NCI-H774 (cell line): ENCODE measurements at regions not wholly inside any gene's neighbourhood (a gene's known extent, or its start where the extent isn't known, plus 50 kb on each side); places are given as distances from the start of the nearest gene placed in this dataset.

Experiments used
- DNase-seq: peaks from one replicate; lab custom pipeline; 2025; lab: John Stamatoyannopoulos, UW

DNA sequence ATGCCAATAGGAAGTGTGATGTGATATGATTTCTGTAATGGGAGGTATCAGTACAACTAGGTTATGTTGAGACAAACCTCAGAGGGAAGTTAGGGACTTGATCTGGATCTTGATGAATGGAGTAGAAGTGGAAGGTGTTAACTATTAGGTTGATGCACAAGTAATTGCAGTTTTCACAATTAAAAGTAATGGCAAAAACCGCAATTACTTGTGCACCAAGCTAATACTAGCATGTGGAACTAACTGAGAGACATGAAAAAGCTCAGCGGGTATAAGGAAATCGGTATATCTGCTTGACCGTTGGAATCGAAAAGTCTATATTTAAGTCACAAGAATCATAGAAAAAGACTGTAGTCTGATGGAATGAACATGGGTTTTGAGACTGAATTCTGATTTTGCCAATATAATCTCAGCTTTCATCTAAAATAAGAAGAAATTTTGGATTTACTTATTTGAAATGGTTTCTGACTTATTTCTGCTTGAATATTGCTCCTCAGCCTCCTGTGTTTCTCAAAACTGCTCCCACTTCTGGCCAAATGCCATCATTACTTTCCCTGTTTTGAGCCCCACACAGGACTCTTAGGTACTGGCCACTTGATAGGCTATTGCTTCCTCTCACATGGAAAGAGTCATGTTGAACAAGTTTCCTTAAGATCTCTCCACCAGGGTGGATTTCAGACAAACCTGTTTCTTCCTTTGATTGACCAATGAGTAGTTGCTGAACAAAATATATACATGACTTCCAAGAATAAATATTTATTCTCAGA lies 271.5 kb upstream of the COL8A1 start:
- no peak for DNase-seq

DNA sequence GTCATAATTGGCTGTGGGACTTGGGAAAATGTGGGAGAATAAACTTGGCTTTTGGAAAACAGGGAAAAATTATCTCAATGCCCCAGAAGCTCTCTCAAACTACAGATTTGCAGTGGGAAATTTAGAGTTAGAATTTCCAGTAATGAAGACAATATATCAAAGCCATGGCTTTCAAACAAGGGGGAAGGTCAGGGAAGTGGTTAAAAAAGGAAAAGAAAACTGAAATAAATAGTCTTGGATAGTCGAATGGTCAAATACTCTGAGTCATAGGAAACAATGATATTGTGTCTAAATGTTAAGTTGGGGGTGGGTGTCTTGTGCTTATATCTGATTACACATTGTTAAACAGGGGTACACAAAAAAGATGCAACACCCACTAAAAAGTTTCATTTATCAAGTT lies 272.4 kb upstream of the COL8A1 start:
- DNase-seq = no peak

DNA sequence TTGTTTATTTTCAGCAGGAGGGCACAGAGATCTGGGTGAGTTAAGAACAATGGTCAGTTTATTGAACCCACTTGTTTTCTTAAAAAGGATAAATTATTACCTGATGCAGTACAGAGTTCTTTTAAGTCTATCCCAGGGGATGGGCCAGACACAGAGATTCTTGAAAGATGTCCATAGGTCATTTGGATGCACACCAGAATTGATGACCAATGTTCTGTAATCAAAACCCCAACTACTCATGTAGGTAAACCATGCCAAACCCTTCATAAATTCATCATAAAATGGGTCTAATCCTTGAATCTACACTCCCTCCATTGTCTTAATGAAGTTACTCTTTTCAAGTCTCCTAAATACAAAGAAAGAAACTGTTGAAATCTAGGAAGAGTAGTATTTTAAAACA lies 273.0 kb upstream of the COL8A1 start:
- no peak for DNase-seq

DNA sequence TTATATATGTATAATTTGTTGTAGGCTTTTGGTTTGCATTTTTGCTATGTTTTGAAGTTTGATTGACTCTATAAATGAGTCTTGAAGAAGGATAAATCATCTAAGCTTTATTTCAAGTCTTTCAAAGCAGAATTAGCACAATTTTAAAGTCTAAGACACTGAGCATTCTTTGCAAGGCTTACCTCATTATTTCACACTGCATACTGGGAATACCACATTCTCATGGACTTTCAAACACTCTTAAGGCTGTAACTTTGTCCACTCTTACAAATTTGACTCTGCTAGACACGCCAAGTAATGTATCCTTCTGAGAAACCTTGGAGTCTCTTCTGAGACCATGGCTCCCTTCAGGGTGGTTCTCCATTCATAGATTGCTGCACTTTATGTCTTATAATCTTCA lies 281.3 kb upstream of the COL8A1 start:
- DNase-seq = no peak

DNA sequence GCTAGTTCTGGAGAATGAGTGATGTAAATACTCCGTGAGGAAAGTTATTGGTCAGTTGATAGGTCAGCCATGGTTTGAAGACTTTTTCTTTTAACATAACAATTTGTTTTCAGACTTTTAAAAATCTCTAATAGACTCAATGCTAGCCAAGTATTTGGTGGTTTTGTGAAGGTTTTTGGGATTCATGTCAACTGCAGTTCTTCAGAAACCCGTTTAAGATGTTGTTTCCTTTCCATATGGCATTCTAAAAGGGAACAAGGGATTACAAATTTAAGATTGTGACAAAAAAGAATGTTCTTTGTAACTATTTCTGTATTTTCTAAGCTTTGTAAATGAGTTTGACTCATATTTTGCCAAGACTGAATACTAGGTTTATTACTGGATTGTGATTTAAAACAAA lies 281.7 kb upstream of the COL8A1 start:
- no peak for DNase-seq

DNA sequence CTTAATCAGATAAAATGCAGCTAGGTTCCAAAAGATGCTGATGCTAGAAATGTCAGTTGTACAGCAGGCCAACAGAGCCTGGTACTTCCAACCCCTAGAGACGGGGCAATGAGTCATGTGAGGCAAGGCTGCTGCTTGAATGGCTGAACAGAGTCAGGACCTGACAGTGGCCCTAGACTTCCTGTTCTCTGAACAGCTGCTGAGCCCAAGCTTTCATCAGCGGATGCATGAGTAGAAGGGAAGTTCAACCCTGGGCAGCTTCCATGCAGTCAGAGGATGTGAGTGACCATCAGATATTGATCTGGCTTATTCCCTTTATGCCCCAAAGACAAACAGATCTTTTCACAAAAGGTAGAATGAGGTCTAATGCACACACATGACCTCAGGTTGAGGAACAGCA lies 282.9 kb upstream of the COL8A1 start:
- no peak for DNase-seq

DNA sequence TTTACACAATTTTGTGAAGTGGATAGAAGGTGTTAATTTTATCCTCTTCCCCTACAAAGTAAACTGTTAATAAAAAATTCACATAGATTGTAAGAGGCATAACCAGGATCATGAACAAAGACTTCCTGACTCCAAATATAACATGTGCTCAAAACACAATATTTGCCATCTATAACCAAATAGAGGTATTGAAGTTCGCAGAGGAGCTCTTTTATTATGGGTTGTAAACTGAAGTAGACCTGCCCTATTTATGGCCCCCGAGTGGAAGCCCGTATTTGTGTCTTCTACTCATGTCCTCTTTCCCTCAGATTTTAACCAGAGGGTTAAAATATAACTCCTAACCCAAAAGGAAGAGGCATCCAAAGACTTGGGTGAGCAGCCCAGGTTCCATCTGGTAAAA lies 285.6 kb upstream of the COL8A1 start:
- no peak for DNase-seq

DNA sequence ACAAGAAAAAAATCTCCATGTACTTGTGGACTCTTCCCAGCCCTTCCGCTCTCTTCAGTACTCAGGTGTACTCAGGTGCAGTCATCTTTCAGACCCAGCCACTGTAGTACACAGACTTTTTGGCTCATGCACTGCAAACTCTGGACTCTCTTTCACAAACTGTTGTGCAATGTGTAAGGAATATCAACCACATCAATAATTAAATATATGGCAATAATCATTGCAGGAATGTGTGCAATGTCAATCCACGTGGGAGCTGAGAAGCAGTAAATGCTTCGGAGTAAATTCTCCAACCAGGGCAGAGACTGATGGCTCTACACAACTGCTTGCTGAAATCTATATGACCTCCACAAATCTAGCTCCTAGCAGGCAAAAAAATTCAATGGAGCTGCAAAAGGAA lies 287.3 kb upstream of the COL8A1 start:
- no peak for DNase-seq

DNA sequence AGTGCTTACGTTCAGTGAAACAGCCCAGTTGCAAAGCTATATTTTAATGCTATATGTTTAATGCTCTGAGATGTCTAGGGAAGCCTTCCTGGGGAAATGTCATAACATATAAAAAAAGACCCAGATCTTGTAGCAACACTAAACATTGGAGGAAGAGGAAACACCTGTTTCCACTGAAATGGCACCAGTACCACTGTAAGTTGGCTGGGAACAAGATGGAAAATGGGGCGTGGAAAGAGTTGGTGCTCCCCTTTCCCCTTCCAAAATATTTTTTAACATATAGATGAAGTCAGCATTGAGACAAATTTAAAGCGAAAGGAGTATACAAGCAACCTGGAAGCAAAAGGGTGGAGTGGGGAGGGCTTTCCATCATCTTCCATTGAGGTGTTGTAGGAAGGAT lies 289.9 kb upstream of the COL8A1 start:
- no peak for DNase-seq

DNA sequence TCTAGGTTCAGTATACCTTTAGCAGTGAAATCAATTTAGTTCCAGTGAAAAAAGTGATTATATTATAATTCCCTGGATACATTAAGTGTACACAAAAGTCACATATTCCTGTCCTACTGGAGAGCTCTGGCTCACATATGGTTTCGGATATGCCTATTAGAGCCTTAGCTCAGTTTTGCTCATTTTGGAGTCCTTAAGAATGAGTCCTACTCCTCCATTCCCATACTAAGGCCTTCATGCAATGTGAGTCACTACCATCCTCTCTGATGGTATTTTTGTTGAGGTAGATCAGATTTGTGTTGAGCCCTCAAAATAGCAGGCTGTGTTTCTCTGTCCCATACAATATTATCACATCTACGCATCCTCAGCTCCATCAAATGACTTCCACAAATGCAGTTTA lies 294.2 kb upstream of the COL8A1 start:
- DNase-seq = no peak

DNA sequence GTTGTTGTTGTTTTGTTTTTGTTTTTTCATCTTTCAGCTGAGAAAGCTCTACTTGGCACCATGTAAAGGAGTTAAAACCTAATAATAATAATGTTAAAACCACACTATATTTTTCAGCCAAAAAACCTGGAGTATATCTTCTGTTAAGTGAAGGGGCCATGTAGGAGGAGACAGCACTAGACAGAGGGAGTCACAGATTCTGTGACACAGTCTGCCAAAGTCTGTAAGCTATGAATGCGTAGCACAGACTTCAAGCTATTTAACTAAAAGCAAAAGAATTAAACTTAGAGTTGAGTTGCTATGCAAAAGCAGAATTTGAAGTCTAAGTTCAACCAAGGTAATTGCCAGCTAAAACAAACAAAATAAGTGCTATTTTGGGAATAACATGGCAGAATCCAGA lies 296.0 kb upstream of the COL8A1 start:
- no peak for DNase-seq

DNA sequence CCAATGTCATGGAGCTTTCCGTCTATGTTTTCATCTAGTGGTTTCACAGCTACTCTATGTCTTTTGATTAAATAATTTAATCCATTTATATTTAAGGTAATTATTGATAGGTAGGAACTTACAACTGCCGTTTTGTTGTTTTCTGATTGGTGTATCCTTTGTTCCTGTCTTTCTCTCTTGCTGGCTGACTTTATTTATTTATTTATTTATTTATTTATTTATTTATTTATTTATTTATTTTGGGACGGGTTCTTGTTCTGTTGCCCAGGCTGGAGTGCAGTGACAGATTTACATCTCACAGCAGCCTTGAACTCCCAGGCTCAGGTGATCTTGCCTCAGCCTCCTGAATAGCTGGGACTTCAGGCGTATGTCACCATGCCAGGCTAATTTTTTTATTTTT lies 299.2 kb upstream of the COL8A1 start:
- no peak for DNase-seq

DNA sequence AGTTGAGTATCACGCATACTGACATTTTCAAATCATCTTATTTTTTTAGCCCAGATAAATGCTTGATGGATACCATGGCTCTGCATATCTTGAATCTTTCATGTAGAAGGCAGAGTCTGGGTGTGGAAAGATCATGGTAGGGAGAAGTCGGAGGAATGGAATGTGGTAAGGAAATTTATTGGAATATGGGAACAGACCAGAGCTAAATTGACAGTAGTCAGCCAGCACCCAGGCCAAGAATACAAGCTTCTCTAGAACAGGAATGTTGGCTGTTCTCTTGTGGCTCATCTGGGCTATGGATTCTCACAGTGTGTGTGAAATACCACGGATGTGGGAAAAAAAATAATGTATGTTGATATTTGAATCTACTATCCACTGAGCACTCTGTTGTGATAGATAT lies 305.7 kb upstream of the COL8A1 start:
- DNase-seq = no peak

DNA sequence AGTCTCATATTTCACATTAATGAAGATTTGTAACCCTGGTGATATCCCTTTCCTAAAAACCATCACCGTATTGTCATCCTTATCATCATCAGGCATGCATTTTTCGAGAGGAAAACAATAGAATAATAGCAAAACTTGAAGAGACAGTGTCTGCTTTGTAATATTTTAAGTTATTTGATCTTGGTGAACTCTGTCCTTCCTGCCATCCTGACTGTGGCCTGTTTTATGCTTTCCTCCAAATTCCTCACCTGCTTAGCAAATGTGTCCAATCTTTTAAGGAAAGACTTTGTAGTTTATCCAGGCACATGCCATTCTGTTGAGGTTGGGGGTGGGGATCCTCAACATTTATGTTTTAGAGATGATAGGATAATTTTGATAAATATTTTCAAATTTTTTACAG lies 306.1 kb upstream of the COL8A1 start:
- no peak for DNase-seq

DNA sequence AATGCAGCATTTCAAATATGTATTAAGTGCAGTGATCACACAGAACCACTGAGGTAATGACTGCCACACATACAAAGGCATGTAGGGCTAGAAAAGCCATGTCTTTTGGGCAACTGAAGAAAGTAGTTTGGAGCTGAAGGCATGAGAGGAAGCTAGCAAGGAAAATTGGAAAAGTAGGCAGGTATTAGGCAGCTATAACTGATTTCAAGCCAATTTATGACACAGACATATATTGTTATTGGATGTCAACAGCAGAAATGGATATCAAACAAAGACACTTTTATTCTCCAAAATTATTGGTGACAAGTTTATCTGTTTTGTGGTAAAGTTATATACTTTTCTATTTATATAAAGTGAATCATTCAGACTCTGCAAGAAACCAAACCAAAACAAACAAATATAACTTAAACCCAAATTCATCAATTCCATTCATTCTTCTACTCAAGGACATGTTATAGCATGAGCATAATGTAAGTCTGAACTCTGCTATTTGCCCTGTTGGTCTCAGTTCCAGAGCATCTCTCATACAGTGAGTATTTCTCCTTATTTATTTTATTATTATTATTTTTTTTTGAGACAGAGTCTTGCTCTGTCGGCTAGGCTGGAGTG lies 307.4 kb upstream of the COL8A1 start:
- DNase-seq = no peak

DNA sequence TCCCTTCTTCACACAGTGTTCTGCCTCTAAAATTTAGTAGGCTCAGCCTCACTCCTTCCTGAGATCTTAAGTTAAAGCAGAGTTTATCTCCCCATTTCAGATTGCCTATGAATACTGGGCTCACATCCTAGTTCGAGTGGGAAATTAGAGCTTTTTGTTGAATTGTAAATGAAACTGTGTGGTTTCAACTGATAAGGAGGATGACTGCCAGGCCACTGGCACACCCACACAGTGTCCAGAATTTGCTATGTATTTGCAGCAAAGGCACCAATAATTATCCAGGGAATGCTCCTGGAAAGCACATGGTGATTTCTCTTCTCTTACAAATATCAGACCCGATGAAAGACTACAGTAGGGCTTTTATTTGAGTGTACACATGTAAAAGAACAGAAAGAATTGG lies 308.1 kb upstream of the COL8A1 start:
- no peak for DNase-seq

DNA sequence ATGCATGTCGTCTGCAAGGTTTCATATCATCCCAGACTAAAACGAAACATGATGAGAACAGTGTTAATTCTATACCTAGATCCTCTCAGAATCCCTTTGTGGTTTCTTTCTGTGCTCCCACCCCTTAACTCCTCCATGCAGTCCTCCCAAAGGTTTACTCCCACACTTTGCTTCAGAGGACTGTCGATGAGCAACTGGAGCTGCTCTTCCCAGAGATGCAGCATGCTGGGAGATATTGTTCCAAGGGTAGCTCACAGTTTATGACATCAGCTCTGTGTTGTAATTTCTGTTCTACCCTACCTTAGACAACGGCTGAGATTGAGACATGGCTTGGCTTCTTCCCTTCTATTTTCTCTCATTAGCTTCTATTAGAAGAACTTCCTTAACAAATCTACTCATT lies 313.0 kb upstream of the COL8A1 start:
- DNase-seq = no peak

DNA sequence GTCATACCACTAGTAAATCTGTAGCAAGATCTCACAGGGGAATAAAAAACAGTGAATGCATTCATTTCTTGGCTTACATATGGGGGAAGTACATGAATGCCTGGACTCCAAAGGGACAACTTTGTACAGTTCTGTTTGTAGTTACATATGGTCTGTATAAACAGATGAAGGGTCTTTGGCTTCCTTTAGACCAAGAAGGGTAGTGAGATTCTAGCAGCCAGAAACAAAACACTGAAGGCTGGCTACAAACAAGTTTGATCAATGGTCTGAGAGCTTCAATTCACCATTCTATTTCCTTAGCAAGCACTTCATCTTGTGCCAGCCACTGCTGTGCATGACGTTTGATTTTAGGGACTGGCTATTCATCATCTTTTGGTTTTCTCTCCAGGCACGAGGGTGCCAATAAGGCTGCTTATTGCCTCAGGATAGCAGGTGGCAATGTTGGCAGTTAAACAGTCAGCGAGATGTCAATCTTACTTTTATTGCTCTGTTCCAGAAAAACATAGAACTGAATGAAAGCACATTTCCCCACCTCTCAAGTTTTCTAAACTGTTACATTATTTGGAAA lies 313.7 kb upstream of the COL8A1 start:
- DNase-seq = no peak

DNA sequence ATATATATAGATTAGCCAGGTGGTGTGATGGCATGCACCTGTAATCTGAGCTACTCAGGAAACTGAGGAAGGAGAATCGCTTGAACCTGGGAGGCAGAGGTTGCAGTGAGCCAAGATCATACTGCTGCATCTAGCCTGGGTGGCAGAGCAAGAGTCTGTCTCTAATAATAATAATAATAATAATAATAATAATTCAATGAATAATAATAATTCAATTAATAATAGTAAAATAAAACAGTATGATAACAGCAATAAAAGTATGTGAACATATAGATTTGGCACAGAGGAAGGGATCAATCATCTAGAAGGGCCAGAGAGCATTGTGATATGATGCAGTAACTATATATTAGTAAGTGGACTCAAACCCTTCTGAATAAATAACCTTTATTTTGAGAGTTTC lies 314.5 kb upstream of the COL8A1 start:
- no peak for DNase-seq

DNA sequence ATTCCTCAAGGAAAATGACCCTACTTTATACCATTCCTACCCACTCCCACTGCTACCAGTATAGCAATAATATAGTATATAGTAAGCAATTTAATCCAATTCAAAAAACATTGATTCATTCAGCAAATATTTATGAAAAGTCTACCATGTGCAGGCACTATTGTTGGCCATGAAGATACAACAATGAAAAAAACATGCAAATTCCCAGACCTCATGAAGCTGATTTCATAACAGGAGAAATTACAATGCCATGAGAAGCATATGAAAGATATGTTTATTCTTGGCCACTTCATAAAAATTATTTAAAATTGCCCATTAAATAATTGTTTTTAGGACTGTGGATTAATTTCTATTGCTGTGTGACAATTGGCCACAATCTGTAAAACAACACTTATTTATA lies 315.8 kb upstream of the COL8A1 start:
- no peak for DNase-seq

DNA sequence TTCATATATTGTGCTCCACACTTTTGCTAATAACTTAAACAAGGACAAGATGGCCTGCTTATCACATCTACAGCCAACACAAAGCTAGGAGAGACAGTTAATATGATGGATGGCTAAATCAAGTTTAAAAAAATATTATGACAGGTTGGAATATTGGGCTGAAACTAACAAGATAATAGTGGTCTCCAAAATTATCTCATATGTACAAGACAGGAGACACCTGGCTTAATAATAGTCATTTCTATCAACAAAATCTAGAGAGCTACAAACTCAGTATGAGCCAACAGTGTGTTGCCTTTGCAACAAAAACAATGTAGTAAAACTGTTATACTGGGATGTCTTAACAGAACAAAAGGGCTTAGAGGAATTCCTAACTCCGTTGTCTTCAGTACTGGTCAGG lies 317.1 kb upstream of the COL8A1 start:
- DNase-seq = no peak

DNA sequence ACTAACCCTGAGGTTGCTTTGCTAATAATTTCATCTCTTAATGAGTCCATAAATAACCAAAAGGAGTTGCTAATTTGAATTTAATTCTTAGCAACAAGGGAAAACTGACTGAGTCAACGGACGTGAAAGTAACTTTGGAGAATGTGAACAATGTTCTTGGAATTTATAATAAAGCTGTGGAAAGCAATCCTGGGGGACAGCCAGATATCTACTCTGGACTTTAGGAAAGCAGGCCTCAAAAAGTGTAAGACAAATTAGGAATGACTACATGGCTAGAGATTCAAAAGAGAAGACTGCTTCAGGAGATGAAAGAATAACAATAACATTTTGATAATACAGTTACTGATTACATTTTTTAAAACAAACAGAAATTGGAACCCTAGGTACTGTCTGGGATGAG lies 318.4 kb upstream of the COL8A1 start:
- no peak for DNase-seq

DNA sequence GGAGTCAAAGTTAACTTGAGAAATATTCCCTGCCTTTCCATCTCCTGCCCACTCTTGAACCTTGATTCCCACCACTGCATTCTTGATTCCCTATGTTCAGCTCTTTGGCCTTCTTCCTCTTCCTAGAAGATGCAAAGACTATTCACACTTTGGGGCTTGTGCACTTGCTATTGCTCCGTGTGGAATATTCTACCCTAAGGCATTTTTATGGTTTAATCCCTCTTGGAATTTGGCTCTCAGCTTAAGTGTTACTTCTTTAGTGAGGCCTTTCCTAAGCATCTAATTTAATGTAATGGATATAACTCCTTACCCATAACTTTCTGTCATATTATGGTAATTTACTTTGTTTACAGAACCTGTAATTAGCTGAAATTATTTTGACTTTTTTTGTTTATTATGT lies 318.9 kb upstream of the COL8A1 start:
- DNase-seq = no peak

DNA sequence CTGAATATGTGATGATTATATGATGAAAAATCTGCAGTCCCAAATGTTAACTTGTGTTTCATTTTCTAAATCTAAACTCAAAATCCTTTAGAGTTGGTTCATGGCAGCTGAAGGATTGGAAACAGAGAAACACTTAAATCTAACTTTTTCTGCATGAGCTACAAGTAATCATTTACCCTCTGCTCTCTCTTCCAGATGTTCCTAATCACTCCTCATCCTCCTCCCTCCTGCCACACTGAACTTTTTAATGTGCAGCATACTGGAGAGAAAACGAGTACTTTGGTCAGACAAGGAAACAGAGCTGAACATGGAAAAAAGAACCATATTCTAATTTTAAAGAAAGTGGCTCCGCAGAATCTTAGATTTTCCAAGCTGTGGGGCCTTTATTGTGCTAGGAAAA lies 321.2 kb upstream of the COL8A1 start:
- no peak for DNase-seq
